OCI-LY1 (cell line): ENCODE measurements at regions not wholly inside any gene's neighbourhood (a gene's known extent, or its start where the extent isn't known, plus 50 kb on each side); places are given as distances from the start of the nearest gene placed in this dataset.

Experiments used
- EZH2 ChIP-seq: fragments of 200-600 bp; sonication (generic), shearing (Covaris generic); IDR thresholded peaks from 2 replicates; pipeline ENCODE4 v1.8.0; 2017; ENCODE audit warnings: borderline replicate concordance, mixed run types, mild to moderate bottlenecking, antibody characterized with exemption, low read length, moderate library complexity, mixed read lengths
- TF ChIP-seq, protein P1 (sequence below): fragments of 200-600 bp; sonication (generic), shearing (Covaris generic); IDR thresholded peaks from 2 replicates; pipeline ENCODE4 v1.5.1; 2017; ENCODE audit warnings: mild to moderate bottlenecking, antibody characterized with exemption, low read length, moderate library complexity, mixed read lengths

GRCh38 chr2:42998721-42999120 is 206.3 kb upstream of the HAAO start:
- TF ChIP-seq, protein P1, sequence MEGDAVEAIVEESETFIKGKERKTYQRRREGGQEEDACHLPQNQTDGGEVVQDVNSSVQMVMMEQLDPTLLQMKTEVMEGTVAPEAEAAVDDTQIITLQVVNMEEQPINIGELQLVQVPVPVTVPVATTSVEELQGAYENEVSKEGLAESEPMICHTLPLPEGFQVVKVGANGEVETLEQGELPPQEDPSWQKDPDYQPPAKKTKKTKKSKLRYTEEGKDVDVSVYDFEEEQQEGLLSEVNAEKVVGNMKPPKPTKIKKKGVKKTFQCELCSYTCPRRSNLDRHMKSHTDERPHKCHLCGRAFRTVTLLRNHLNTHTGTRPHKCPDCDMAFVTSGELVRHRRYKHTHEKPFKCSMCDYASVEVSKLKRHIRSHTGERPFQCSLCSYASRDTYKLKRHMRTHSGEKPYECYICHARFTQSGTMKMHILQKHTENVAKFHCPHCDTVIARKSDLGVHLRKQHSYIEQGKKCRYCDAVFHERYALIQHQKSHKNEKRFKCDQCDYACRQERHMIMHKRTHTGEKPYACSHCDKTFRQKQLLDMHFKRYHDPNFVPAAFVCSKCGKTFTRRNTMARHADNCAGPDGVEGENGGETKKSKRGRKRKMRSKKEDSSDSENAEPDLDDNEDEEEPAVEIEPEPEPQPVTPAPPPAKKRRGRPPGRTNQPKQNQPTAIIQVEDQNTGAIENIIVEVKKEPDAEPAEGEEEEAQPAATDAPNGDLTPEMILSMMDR, result no peak
- TF ChIP-seq EZH2, result no peak
